H1 (cell line): ENCODE measurements at regions not wholly inside any gene's neighbourhood (a gene's known extent, or its start where the extent isn't known, plus 50 kb on each side); places are given as distances from the start of the nearest gene placed in this dataset.

Source experiments
- CTCF ChIA-PET: fragments of 300-600 bp; sonication (Branson Sonifier 250); formaldehyde crosslinking; loops from one replicate; lab custom pipeline; 2021; ENCODE audit not compliant: partially characterized antibody; lab: Charles Lee
- POLR2A ChIA-PET: fragments of 300-600 bp; sonication (Branson Sonifier 250); formaldehyde crosslinking; loops from one replicate; lab custom pipeline; 2021; ENCODE audit warnings: inconsistent platforms; ENCODE audit not compliant: partially characterized antibody; lab: Charles Lee
- DNase-seq, 2 experiments: peaks; one replicate each; pipeline versions ENCODE4 v3.0.0 to v3.0.0-alpha.2; 2010 to 2022; ENCODE audit warnings: low spot score in 2 of 2, low read depth in 1 of 2, mixed read lengths in 1 of 2
- FAIRE-seq: peaks from 2 replicates; lab custom pipeline; 2011; peaks lifted over from hg19 to GRCh38; lab: Jason Lieb, UNC
- H2AFZ ChIP-seq: 2 replicates; pipeline ENCODE4 v1.8.1; 2012; ENCODE audit warnings: low read length, inconsistent platforms
- H2AK5ac ChIP-seq: 2 replicates; pipeline ENCODE4 v1.6.1; 2013; ENCODE audit warnings: low read depth, low read length
- H2BK120ac ChIP-seq: replicated peaks from 2 replicates; pipeline ENCODE3; 2013; ENCODE audit warnings: low read depth, low read length, inconsistent platforms
- H2BK12ac ChIP-seq: 2 replicates; pipeline ENCODE4 v1.6.1; 2013; ENCODE audit warnings: low read depth, low read length
- H2BK15ac ChIP-seq: 2 replicates; pipeline ENCODE4 v1.6.1; 2013; ENCODE audit warnings: low read length
- H2BK20ac ChIP-seq: 2 replicates; pipeline ENCODE4 v1.6.1; 2013; ENCODE audit warnings: low read length
- H2BK5ac ChIP-seq: 2 replicates; pipeline ENCODE4 v1.6.1; 2013; ENCODE audit warnings: low read depth, low read length
- H3K14ac ChIP-seq: 2 replicates; pipeline ENCODE4 v1.6.1; 2013; ENCODE audit warnings: inconsistent platforms; ENCODE audit not compliant: insufficient read length
- H3K18ac ChIP-seq: 2 replicates; pipeline ENCODE4 v1.6.1; 2013; ENCODE audit warnings: low read length; ENCODE audit errors: extremely low read depth
- H3K23ac ChIP-seq: 2 replicates; pipeline ENCODE4 v1.6.1; 2013; ENCODE audit warnings: inconsistent platforms; ENCODE audit not compliant: insufficient read length
- H3K23me2 ChIP-seq: 2 replicates; pipeline ENCODE4 v1.6.1; 2013; ENCODE audit warnings: low read depth, low read length
- H3K27ac ChIP-seq: 2 replicates; pipeline ENCODE4 v1.6.1; 2011; ENCODE audit warnings: low read depth, low read length, inconsistent platforms
- H3K27me3 ChIP-seq, 4 experiments: replicated peaks in 1 of 4; 1 replicate in 1 of 4; 2 replicates in 3 of 4; pipeline versions ENCODE4 v1.6.1 to v1.8.1; 2011 to 2013; ENCODE audit warnings: low read length in 3 of 4, mild to moderate bottlenecking in 3 of 4, inconsistent platforms in 2 of 4, mixed read lengths in 2 of 4, moderate library complexity in 1 of 4; ENCODE audit not compliant: control insufficient read depth in 3 of 4, insufficient read depth in 3 of 4; ENCODE audit errors: extremely low read depth in 1 of 4
- H3K36me3 ChIP-seq, 4 experiments: 2 replicates each; pipeline versions ENCODE4 v1.6.1 to v1.8.1; 2011 to 2013; ENCODE audit warnings: mild to moderate bottlenecking in 4 of 4, low read length in 3 of 4, moderate library complexity in 2 of 4, control low read depth in 1 of 4, inconsistent platforms in 1 of 4; ENCODE audit not compliant: insufficient read depth in 4 of 4, control insufficient read depth in 2 of 4
- H3K4ac ChIP-seq: replicated peaks from 2 replicates; pipeline ENCODE3; 2013; ENCODE audit warnings: low read length, low read depth, mixed read lengths, inconsistent platforms; ENCODE audit not compliant: insufficient read length
- H3K4me1 ChIP-seq, 4 experiments: replicated peaks in 1 of 4; 1 replicate in 1 of 4; 2 replicates in 3 of 4; pipeline versions ENCODE4 v1.6.1 to v1.8.1; 2011 to 2013; ENCODE audit warnings: low read length in 3 of 4, inconsistent platforms in 2 of 4, mixed read lengths in 1 of 4; ENCODE audit not compliant: insufficient read depth in 4 of 4, control insufficient read depth in 3 of 4
- H3K4me2 ChIP-seq, 2 experiments: 2 replicates each; pipeline versions ENCODE4 v1.6.1 to v1.8.1; 2011 to 2013; ENCODE audit warnings: low read depth in 2 of 2, low read length in 2 of 2, control low read depth in 1 of 2, inconsistent platforms in 1 of 2, mild to moderate bottlenecking in 1 of 2; ENCODE audit not compliant: insufficient read depth in 1 of 2
- H3K4me3 ChIP-seq, 4 experiments: fragments of 200-600, 300-600 bp in 1 of 4; sonication (generic), shearing (Covaris generic), sonication (Bioruptor Twin) in 1 of 4; 2 replicates each; pipeline versions ENCODE4 v1.5.1 to v1.8.1; 2011 to 2016; ENCODE audit warnings: low read length in 4 of 4, low read depth in 3 of 4, control low read depth in 2 of 4, inconsistent platforms in 2 of 4, mild to moderate bottlenecking in 2 of 4, mixed read lengths in 1 of 4, moderate library complexity in 1 of 4; ENCODE audit not compliant: insufficient read depth in 2 of 4; ENCODE audit errors: extremely low read depth in 1 of 4
- H3K56ac ChIP-seq: replicated peaks from 2 replicates; pipeline ENCODE3; 2013; ENCODE audit warnings: low read depth, mild to moderate bottlenecking, mixed read lengths, low read length, inconsistent platforms; ENCODE audit not compliant: insufficient read length
- H3K79me1 ChIP-seq: 2 replicates; pipeline ENCODE4 v1.6.1; 2013; ENCODE audit warnings: low read depth, low read length, control low read depth
- H3K79me2 ChIP-seq, 2 experiments: 2 replicates each; pipeline versions ENCODE4 v1.6.1 to v1.8.1; 2012 to 2013; ENCODE audit warnings: low read length in 2 of 2, mild to moderate bottlenecking in 2 of 2, inconsistent platforms in 1 of 2; ENCODE audit not compliant: insufficient read depth in 2 of 2, control insufficient read depth in 1 of 2
- H3K9ac ChIP-seq, 4 experiments: replicated peaks in 1 of 4; 1 replicate in 1 of 4; 2 replicates in 3 of 4; pipeline versions ENCODE4 v1.6.1 to v1.8.1; 2011 to 2013; ENCODE audit warnings: low read depth in 3 of 4, low read length in 3 of 4, control low read depth in 2 of 4, mild to moderate bottlenecking in 2 of 4, moderate library complexity in 2 of 4, inconsistent platforms in 1 of 4; ENCODE audit errors: extremely low read depth in 1 of 4
- H3K9me3 ChIP-seq, 2 experiments: 2 replicates each; pipeline versions ENCODE4 v1.6.1 to v1.8.1; 2012 to 2013; ENCODE audit warnings: mild to moderate bottlenecking in 2 of 2, moderate library complexity in 2 of 2, control low read depth in 1 of 2, inconsistent platforms in 1 of 2, low read depth in 1 of 2, low read length in 1 of 2, mixed read lengths in 1 of 2; ENCODE audit not compliant: insufficient read depth in 2 of 2
- H4K20me1 ChIP-seq, 2 experiments: replicated peaks in 1 of 2; 2 replicates each; pipeline versions ENCODE3 to v1.8.1; 2011 to 2013; ENCODE audit warnings: inconsistent platforms in 2 of 2, low read length in 2 of 2, mild to moderate bottlenecking in 1 of 2; ENCODE audit not compliant: insufficient read depth in 2 of 2, control insufficient read depth in 1 of 2
- H4K5ac ChIP-seq: 2 replicates; pipeline ENCODE4 v1.6.1; 2013; ENCODE audit warnings: low read length, low read depth, mixed read lengths, inconsistent platforms; ENCODE audit not compliant: insufficient read length
- H4K8ac ChIP-seq: 2 replicates; pipeline ENCODE4 v1.8.0; 2013; ENCODE audit warnings: mild to moderate bottlenecking, moderate library complexity, low read length, inconsistent platforms; ENCODE audit not compliant: insufficient read depth; ENCODE audit errors: extremely low read depth
- H4K91ac ChIP-seq: replicated peaks from 2 replicates; pipeline ENCODE3; 2013; ENCODE audit warnings: low read length, mixed read lengths, inconsistent platforms; ENCODE audit not compliant: insufficient read length
- ASH2L ChIP-seq: fragments of 200-600, 300-600 bp; sonication (generic); IDR thresholded peaks from one replicate; pipeline ENCODE4 v1.7.1; 2017; ENCODE audit warnings: low read length
- CBX8 ChIP-seq: fragments of 300-800, 300-1000 bp; sonication (generic); IDR thresholded peaks from 2 replicates; pipeline ENCODE4 v1.7.1; 2016; ENCODE audit warnings: low read depth, low read length, borderline replicate concordance
- CEBPB ChIP-seq: IDR thresholded peaks from 2 replicates; pipeline ENCODE4 v1.6.1; 2012; ENCODE audit warnings: low read depth, low read length
- CREB1 ChIP-seq: IDR thresholded peaks from 2 replicates; pipeline ENCODE4 v1.6.1; 2012; ENCODE audit warnings: inconsistent platforms
- CTBP2 ChIP-seq: IDR thresholded peaks from 2 replicates; pipeline ENCODE4 v1.7.0; 2011; ENCODE audit warnings: borderline replicate concordance, mild to moderate bottlenecking, moderate library complexity, mixed read lengths, low read length; ENCODE audit not compliant: insufficient read depth, insufficient read length
- EGR1 ChIP-seq: IDR thresholded peaks from 2 replicates; pipeline ENCODE4 v1.6.1; 2011; ENCODE audit warnings: low read depth, low read length, borderline replicate concordance
- MAFK ChIP-seq: IDR thresholded peaks from 2 replicates; pipeline ENCODE4 v1.6.1; 2012; ENCODE audit warnings: low read depth, mild to moderate bottlenecking, improper control_type of control experiment, low read length
- RAD21 ChIP-seq, 2 experiments: IDR thresholded peaks in 1 of 2; conservative IDR thresholded peaks in 1 of 2; 2 replicates each; pipeline ENCODE4 v1.6.1; 2011; ENCODE audit warnings: low read depth in 2 of 2, low read length in 2 of 2, improper control_type of control experiment in 1 of 2, inconsistent platforms in 1 of 2, mild to moderate bottlenecking in 1 of 2, moderate library complexity in 1 of 2
- RNF2 ChIP-seq: fragments of 200-900, 300-1000 bp; sonication (generic); IDR thresholded peaks from 2 replicates; pipeline ENCODE4 v1.7.1; 2016; ENCODE audit warnings: borderline replicate concordance, low read depth, mild to moderate bottlenecking, antibody characterized with exemption, low read length; ENCODE audit not compliant: poor library complexity, severe bottlenecking; ENCODE audit errors: missing control alignments
- SAP30 ChIP-seq: fragments of 300-600 bp; sonication (generic); IDR thresholded peaks from 2 replicates; pipeline ENCODE4 v1.7.1; 2012; ENCODE audit warnings: low read length, moderate library complexity, mild to moderate bottlenecking, inconsistent platforms; ENCODE audit not compliant: insufficient read depth, insufficient replicate concordance
- SP2 ChIP-seq: IDR thresholded peaks from 2 replicates; pipeline ENCODE4 v1.6.1; 2012; ENCODE audit warnings: mild to moderate bottlenecking, low read length, inconsistent platforms
- SRF ChIP-seq: IDR thresholded peaks from 2 replicates; pipeline ENCODE4 v1.6.1; 2011; ENCODE audit warnings: mild to moderate bottlenecking, low read depth, low read length, moderate library complexity
- TAF1 ChIP-seq: IDR thresholded peaks from 2 replicates; pipeline ENCODE4 v1.6.1; 2011; ENCODE audit warnings: mild to moderate bottlenecking, low read depth, low read length
- WGBS, 2 experiments: shearing (Covaris generic) in 1 of 2; methylation state at CpG; one replicate each; pipeline versions ENCODE4 v1.1.6 to v1.1.7; 2013 to 2015; ENCODE audit warnings: low lambda C conversion rate in 2 of 2, mixed read lengths in 2 of 2, inconsistent platforms in 1 of 2, low coverage in 1 of 2, missing lambda C conversion rate in 1 of 2; ENCODE audit not compliant: insufficient replicate concordance in 2 of 2, insufficient coverage in 1 of 2, insufficient read length in 1 of 2; ENCODE audit errors: extremely low coverage in 1 of 2, missing lambda C conversion rate in 1 of 2; 5-methylcytosine and 5-hydroxymethylcytosine counted together
- TF ChIP-seq, protein P1 (sequence below): IDR thresholded peaks from 2 replicates; pipeline ENCODE4 v1.6.1; 2011; ENCODE audit warnings: low read depth, mild to moderate bottlenecking, low read length; ENCODE audit not compliant: insufficient read depth

DNA sequence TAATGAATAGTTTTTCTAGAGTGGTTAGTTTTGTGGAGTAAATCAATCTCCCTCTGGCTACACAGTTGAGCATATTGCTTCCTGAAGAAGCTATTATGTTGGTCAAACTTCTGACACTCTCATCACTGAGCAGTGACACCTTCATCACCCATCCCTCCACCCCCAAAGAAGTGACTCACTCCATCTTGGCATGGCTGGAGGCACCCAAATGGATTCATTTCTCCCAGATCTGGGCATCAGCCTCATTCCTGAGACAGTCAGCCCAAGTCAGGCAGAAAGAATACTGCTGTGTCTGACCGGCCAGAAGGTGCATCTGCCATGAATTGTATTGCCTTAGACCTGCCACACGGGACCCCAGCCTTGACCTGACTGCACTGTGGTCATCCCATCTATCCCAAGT is 117.0 kb upstream of the HABP2 start:
- FAIRE-seq = no peak
- POLR2A ChIA-PET = interaction anchor here (0.6 kb wide), 1 partner anchor 1529 kb away, joined by 3 read pairs; no protein-coding TSS in a partner anchor
- CTCF ChIA-PET = interaction anchor here (0.7 to 3.5 kb wide), 7 partner anchors 9 to 134 kb away, joined by 3 to 24 read pairs (median 5); no protein-coding TSS in a partner anchor
- TF ChIP-seq EGR1 (no peak), CEBPB (no peak), ASH2L (no peak), MAFK (no peak), TAF1 (no peak), RAD21 (IDR thresholded peaks at IDR 0.05 in 1 of 2, conservative IDR thresholded peaks at IDR 0.05 in 1 of 2; ENCODE audit: low read depth in 2 of 2, low read length in 2 of 2) (no peak), SAP30 (no peak), CREB1 (no peak), SP2 (no peak), CBX8 (no peak), SRF (no peak), RNF2 (no peak), CTBP2 (no peak)
- TF ChIP-seq, protein P1, sequence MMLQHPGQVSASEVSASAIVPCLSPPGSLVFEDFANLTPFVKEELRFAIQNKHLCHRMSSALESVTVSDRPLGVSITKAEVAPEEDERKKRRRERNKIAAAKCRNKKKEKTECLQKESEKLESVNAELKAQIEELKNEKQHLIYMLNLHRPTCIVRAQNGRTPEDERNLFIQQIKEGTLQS = no peak

More for the DNA sequence above, 117.0 kb upstream of the HABP2 start:
- H3K4me1 ChIP-seq = no peaks in the 10 kb centered on the region; a peak in 1 of 7 replicates
- no peaks in the 10 kb centered on the region; a peak in 1 of 4 replicates for H3K9me3 ChIP-seq
- H2AFZ ChIP-seq = no peak overlapping the region
- H2BK15ac ChIP-seq = no peak overlapping the region
- no peaks in the 10 kb centered on the region for H3K79me2 ChIP-seq
- H2BK5ac ChIP-seq = no peak overlapping the region
- no peak overlapping the region for H2BK120ac ChIP-seq
- no peak overlapping the region for H2BK20ac ChIP-seq
- no peak overlapping the region for H2BK12ac ChIP-seq
- H3K4ac ChIP-seq = no peak overlapping the region
- no peak overlapping the region for H3K23ac ChIP-seq
- no peaks in the 10 kb centered on the region for H3K79me1 ChIP-seq
- H4K91ac ChIP-seq = no peak overlapping the region
- no peak overlapping the region for H3K18ac ChIP-seq
- DNase-seq = no peak
- H4K5ac ChIP-seq = no peak overlapping the region
- WGBS, 2 experiments = 83% methylated on average over 2 of the region's 2 CpGs; no CpG with 5 or more reads in 1 of the 2 experiments
- no peaks in the 10 kb centered on the region for H3K36me3 ChIP-seq
- H3K27me3 ChIP-seq = no peaks in the 10 kb centered on the region
- H3K9ac ChIP-seq = no peak overlapping the region
- no peaks in the 10 kb centered on the region for H4K20me1 ChIP-seq
- no peak overlapping the region for H3K4me3 ChIP-seq
- H3K27ac ChIP-seq = no peak overlapping the region
- no peak overlapping the region for H3K4me2 ChIP-seq
- no peak overlapping the region for H2AK5ac ChIP-seq
- no peak overlapping the region for H4K8ac ChIP-seq
- no peak overlapping the region for H3K14ac ChIP-seq
- H3K56ac ChIP-seq = no peak overlapping the region
- no peaks in the 10 kb centered on the region for H3K23me2 ChIP-seq
